Glutamatergic neuron (in vitro differentiated cells): ENCODE measurements at regions not wholly inside any gene's neighbourhood (a gene's known extent, or its start where the extent isn't known, plus 50 kb on each side); places are given as distances from the start of the nearest gene placed in this dataset.

Source experiments
- DNase-seq: peaks from one replicate; pipeline ENCODE4 v3.0.0; 2022
- H3K27ac Mint-ChIP-seq: one replicate; pipeline ENCODE4 v1.8.0; 2020; ENCODE audit warnings: mild to moderate bottlenecking, mixed read lengths, inconsistent platforms; ENCODE audit not compliant: unreplicated experiment
- H3K27me3 Mint-ChIP-seq: one replicate; pipeline ENCODE4 v1.8.0; 2020; ENCODE audit warnings: mild to moderate bottlenecking, moderate library complexity, mixed read lengths, inconsistent platforms; ENCODE audit not compliant: unreplicated experiment
- H3K36me3 Mint-ChIP-seq: one replicate; pipeline ENCODE4 v1.8.0; 2020; ENCODE audit warnings: mild to moderate bottlenecking, mixed read lengths, inconsistent platforms; ENCODE audit not compliant: unreplicated experiment
- H3K4me1 Mint-ChIP-seq: one replicate; pipeline ENCODE4 v1.8.0; 2020; ENCODE audit warnings: mild to moderate bottlenecking, low read depth, mixed read lengths, inconsistent platforms; ENCODE audit not compliant: unreplicated experiment
- H3K4me3 Mint-ChIP-seq: one replicate; pipeline ENCODE4 v1.8.0; 2020; ENCODE audit warnings: mild to moderate bottlenecking, mixed read lengths, inconsistent platforms; ENCODE audit not compliant: unreplicated experiment
- H3K9me3 Mint-ChIP-seq: one replicate; pipeline ENCODE4 v1.8.0; 2020; ENCODE audit warnings: mild to moderate bottlenecking, moderate library complexity, mixed read lengths, inconsistent platforms; ENCODE audit not compliant: unreplicated experiment
- TF ChIP-seq, protein P1 (sequence below): fragments of 200-600 bp; sonication (generic); IDR thresholded peaks from one replicate; pipeline ENCODE4 v1.5.0; 2021; ENCODE audit not compliant: partially characterized antibody, unreplicated experiment

- Mint-ChIP-seq H3K36me3 (no peaks in the 10 kb centered on the region), H3K4me1 (peaks cover 9% of the 10 kb centered on the region), H3K27ac (no peak overlapping the region), H3K27me3 (peaks cover 5% of the 10 kb centered on the region), H3K9me3 (peaks cover 5% of the 10 kb centered on the region), H3K4me3 (peak overlapping the region; percentile 26)
- no peak for DNase-seq
- TF ChIP-seq, protein P1, sequence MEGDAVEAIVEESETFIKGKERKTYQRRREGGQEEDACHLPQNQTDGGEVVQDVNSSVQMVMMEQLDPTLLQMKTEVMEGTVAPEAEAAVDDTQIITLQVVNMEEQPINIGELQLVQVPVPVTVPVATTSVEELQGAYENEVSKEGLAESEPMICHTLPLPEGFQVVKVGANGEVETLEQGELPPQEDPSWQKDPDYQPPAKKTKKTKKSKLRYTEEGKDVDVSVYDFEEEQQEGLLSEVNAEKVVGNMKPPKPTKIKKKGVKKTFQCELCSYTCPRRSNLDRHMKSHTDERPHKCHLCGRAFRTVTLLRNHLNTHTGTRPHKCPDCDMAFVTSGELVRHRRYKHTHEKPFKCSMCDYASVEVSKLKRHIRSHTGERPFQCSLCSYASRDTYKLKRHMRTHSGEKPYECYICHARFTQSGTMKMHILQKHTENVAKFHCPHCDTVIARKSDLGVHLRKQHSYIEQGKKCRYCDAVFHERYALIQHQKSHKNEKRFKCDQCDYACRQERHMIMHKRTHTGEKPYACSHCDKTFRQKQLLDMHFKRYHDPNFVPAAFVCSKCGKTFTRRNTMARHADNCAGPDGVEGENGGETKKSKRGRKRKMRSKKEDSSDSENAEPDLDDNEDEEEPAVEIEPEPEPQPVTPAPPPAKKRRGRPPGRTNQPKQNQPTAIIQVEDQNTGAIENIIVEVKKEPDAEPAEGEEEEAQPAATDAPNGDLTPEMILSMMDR: no peak
These were observed 178.5 kb downstream of the HAUS1 start for GRCh38 chr18:46282646-46283045.

DNA sequence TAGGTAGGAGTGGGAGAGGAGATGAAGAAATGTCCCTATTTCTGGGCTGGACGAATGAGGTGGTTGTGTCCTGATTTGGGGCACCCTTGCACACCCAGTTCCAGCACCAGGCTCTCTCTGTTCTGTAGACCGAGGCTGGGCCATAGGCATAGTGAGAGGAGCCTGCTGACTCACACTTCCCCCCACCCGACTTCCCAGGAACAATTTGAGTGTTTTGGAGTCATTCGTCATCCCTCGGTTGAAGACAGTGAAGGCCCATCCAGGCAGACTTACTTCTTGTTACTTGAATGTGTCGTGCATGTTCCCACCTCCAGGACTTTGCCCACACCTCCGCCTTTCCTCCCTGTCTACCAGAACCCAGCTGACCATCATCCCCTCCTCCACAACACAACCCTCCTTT is 179.1 kb downstream of the HAUS1 start:
- H3K4me3 Mint-ChIP-seq: peak overlapping the region; percentile 21
- peaks cover 5% of the 10 kb centered on the region for H3K9me3 Mint-ChIP-seq
- TF ChIP-seq, protein P1: no peak
- no peaks in the 10 kb centered on the region for H3K36me3 Mint-ChIP-seq
- no peak overlapping the region for H3K27ac Mint-ChIP-seq
- H3K4me1 Mint-ChIP-seq: peaks cover 9% of the 10 kb centered on the region
- DNase-seq: no peak
- H3K27me3 Mint-ChIP-seq: peaks cover 5% of the 10 kb centered on the region

GRCh38 chr18:46283895-46284295 is 179.7 kb downstream of the HAUS1 start:
- TF ChIP-seq, protein P1: no peak

GRCh38 chr18:46289463-46289862 is 185.3 kb downstream of the HAUS1 start:
- peaks cover 2% of the 10 kb centered on the region for H3K9me3 Mint-ChIP-seq
- H3K27ac Mint-ChIP-seq: no peak overlapping the region
- DNase-seq: no peak
- H3K36me3 Mint-ChIP-seq: no peaks in the 10 kb centered on the region
- no peak overlapping the region for H3K4me3 Mint-ChIP-seq
- TF ChIP-seq, protein P1: no peak
- H3K27me3 Mint-ChIP-seq: peaks cover 2% of the 10 kb centered on the region
- H3K4me1 Mint-ChIP-seq: no peaks in the 10 kb centered on the region

More at GRCh38 chr18:46283895-46284295, 179.7 kb downstream of the HAUS1 start:
- Mint-ChIP-seq H3K36me3 (no peaks in the 10 kb centered on the region), H3K4me1 (peaks cover 9% of the 10 kb centered on the region), H3K9me3 (peaks cover 5% of the 10 kb centered on the region), H3K27me3 (peaks cover 4% of the 10 kb centered on the region), H3K4me3 (no peak overlapping the region), H3K27ac (no peak overlapping the region)
- DNase-seq: no peak

GRCh38 chr18:46289931-46290330 is 185.7 kb downstream of the HAUS1 start:
- no peak overlapping the region for H3K4me3 Mint-ChIP-seq
- peaks cover 5% of the 10 kb centered on the region for H3K9me3 Mint-ChIP-seq
- H3K27me3 Mint-ChIP-seq: peaks cover 2% of the 10 kb centered on the region
- H3K27ac Mint-ChIP-seq: no peak overlapping the region
- H3K36me3 Mint-ChIP-seq: no peaks in the 10 kb centered on the region
- H3K4me1 Mint-ChIP-seq: peaks cover under 1% of the 10 kb centered on the region
- no peak for DNase-seq
- TF ChIP-seq, protein P1: no peak
